ENCODE measurements at regions not wholly inside any gene's neighbourhood (a gene's known extent, or its start where the extent isn't known, plus 50 kb on each side); places are given as distances from the start of the nearest gene placed in this dataset.

GRCh38 chr13:106762708-106763107, 194.8 kb upstream of the ARGLU1 start:
- ChIA-PET CTCF (no interaction called here), POLR2A (no interaction called here)
- Mint-ChIP-seq H3K27me3 (no peaks in the 10 kb centered on the region), H3K9me3 (peaks cover 5% of the 10 kb centered on the region), H3K4me1 (ENCODE audit: low read depth) (no peaks in the 10 kb centered on the region), H3K27ac (no peak overlapping the region), H3K4me3 (no peak overlapping the region), H3K36me3 (no peaks in the 10 kb centered on the region)
- no peak for DNase-seq
- intact Hi-C loops (cut with micrococcal nuclease): no loop called here

- CTCF ChIA-PET: no interaction called here
These were observed 188.5 kb upstream of the ARGLU1 start for GRCh38 chr13:106756446-106756845.

GRCh38 chr13:106755542-106755941, 187.6 kb upstream of the ARGLU1 start:
- no peaks in the 10 kb centered on the region for H3K9me3 Mint-ChIP-seq
- H3K36me3 Mint-ChIP-seq: no peaks in the 10 kb centered on the region
- H3K27me3 Mint-ChIP-seq: peaks cover 14% of the 10 kb centered on the region
- no peak overlapping the region for H3K27ac Mint-ChIP-seq
- CTCF ChIA-PET: no interaction called here
- POLR2A ChIA-PET: no interaction called here
- no peak for DNase-seq
- no peak overlapping the region for H3K4me3 Mint-ChIP-seq
- intact Hi-C loops (cut with micrococcal nuclease): no loop called here
- peaks cover 2% of the 10 kb centered on the region for H3K4me1 Mint-ChIP-seq (ENCODE audit: low read depth)

More at GRCh38 chr13:106756446-106756845, 188.5 kb upstream of the ARGLU1 start:
- Mint-ChIP-seq H3K4me3 (no peak overlapping the region), H3K27me3 (peaks cover 14% of the 10 kb centered on the region), H3K27ac (no peak overlapping the region), H3K36me3 (no peaks in the 10 kb centered on the region), H3K9me3 (no peaks in the 10 kb centered on the region), H3K4me1 (ENCODE audit: low read depth) (peaks cover 2% of the 10 kb centered on the region)
- intact Hi-C loops (cut with micrococcal nuclease): no loop called here
- DNase-seq: no peak
- POLR2A ChIA-PET: no interaction called here

GRCh38 chr13:106753251-106753650, 185.3 kb upstream of the ARGLU1 start:
- H3K27ac Mint-ChIP-seq: no peak overlapping the region
- POLR2A ChIA-PET: no interaction called here
- peaks cover 2% of the 10 kb centered on the region for H3K4me1 Mint-ChIP-seq (ENCODE audit: low read depth)

GRCh38 chr13:106752584-106753170, 184.7 kb upstream of the ARGLU1 start:
- Mint-ChIP-seq H3K36me3 (no peaks in the 10 kb centered on the region), H3K27ac (no peak overlapping the region), H3K27me3 (peaks cover 14% of the 10 kb centered on the region), H3K4me1 (ENCODE audit: low read depth) (peaks cover 2% of the 10 kb centered on the region), H3K4me3 (no peak overlapping the region), H3K9me3 (no peaks in the 10 kb centered on the region)
- ChIA-PET POLR2A (no interaction called here), CTCF (no interaction called here)
- intact Hi-C loops (cut with micrococcal nuclease): no loop called here
- DNase-seq: no peak

More at GRCh38 chr13:106753251-106753650, 185.3 kb upstream of the ARGLU1 start:
- Mint-ChIP-seq H3K27me3 (peaks cover 14% of the 10 kb centered on the region), H3K36me3 (no peaks in the 10 kb centered on the region), H3K9me3 (no peaks in the 10 kb centered on the region), H3K4me3 (no peak overlapping the region)
- intact Hi-C loops (cut with micrococcal nuclease): no loop called here
- CTCF ChIA-PET: no interaction called here
- DNase-seq: no peak

- CTCF ChIA-PET: no interaction called here
- Mint-ChIP-seq H3K9me3 (no peaks in the 10 kb centered on the region), H3K36me3 (no peaks in the 10 kb centered on the region), H3K27ac (no peak overlapping the region), H3K27me3 (peaks cover 9% of the 10 kb centered on the region), H3K4me1 (ENCODE audit: low read depth) (peaks cover 2% of the 10 kb centered on the region), H3K4me3 (no peak overlapping the region)
- intact Hi-C loops (cut with micrococcal nuclease): no loop called here
- DNase-seq: no peak
- POLR2A ChIA-PET: no interaction called here
These were observed 180.8 kb upstream of the ARGLU1 start for GRCh38 chr13:106748785-106749184.

GRCh38 chr13:106744516-106744915, 176.6 kb upstream of the ARGLU1 start:
- H3K27me3 Mint-ChIP-seq: no peaks in the 10 kb centered on the region
- H3K36me3 Mint-ChIP-seq: no peaks in the 10 kb centered on the region
- intact Hi-C loops (cut with micrococcal nuclease): no loop called here
- H3K9me3 Mint-ChIP-seq: no peaks in the 10 kb centered on the region
- no peak overlapping the region for H3K4me3 Mint-ChIP-seq
- ChIA-PET POLR2A (no interaction called here), CTCF (no interaction called here)
- no peak for DNase-seq
- no peaks in the 10 kb centered on the region for H3K4me1 Mint-ChIP-seq (ENCODE audit: low read depth)
- H3K27ac Mint-ChIP-seq: no peak overlapping the region

- Mint-ChIP-seq H3K9me3 (no peaks in the 10 kb centered on the region), H3K27ac (no peak overlapping the region), H3K36me3 (no peaks in the 10 kb centered on the region), H3K27me3 (no peaks in the 10 kb centered on the region), H3K4me1 (ENCODE audit: low read depth) (no peaks in the 10 kb centered on the region), H3K4me3 (no peak overlapping the region)
- ChIA-PET CTCF (no interaction called here), POLR2A (no interaction called here)
- no peak for DNase-seq
- intact Hi-C loops (cut with micrococcal nuclease): no loop called here
These were observed 170.3 kb upstream of the ARGLU1 start for GRCh38 chr13:106738186-106738678.

- H3K27me3 Mint-ChIP-seq: peaks cover 4% of the 10 kb centered on the region
- intact Hi-C loops (cut with micrococcal nuclease): no loop called here
- CTCF ChIA-PET: no interaction called here
These were observed 169.0 kb upstream of the ARGLU1 start for GRCh38 chr13:106736941-106737340.

GRCh38 chr13:106734198-106734597, 166.3 kb upstream of the ARGLU1 start:
- Mint-ChIP-seq H3K27me3 (peaks cover 4% of the 10 kb centered on the region), H3K27ac (no peak overlapping the region), H3K4me1 (ENCODE audit: low read depth) (no peaks in the 10 kb centered on the region), H3K9me3 (no peaks in the 10 kb centered on the region), H3K4me3 (no peak overlapping the region), H3K36me3 (no peaks in the 10 kb centered on the region)
- no peak for DNase-seq
- ChIA-PET CTCF (no interaction called here), POLR2A (no interaction called here)
- intact Hi-C loops (cut with micrococcal nuclease): no loop called here

More at GRCh38 chr13:106736941-106737340, 169.0 kb upstream of the ARGLU1 start:
- Mint-ChIP-seq H3K36me3 (no peaks in the 10 kb centered on the region), H3K4me1 (ENCODE audit: low read depth) (no peaks in the 10 kb centered on the region), H3K9me3 (no peaks in the 10 kb centered on the region), H3K4me3 (no peak overlapping the region), H3K27ac (no peak overlapping the region)
- no peak for DNase-seq
- POLR2A ChIA-PET: no interaction called here

- no peaks in the 10 kb centered on the region for H3K27me3 Mint-ChIP-seq
- CTCF ChIA-PET: no interaction called here
- POLR2A ChIA-PET: no interaction called here
These were observed 155.1 kb upstream of the ARGLU1 start for GRCh38 chr13:106723036-106723435.

GRCh38 chr13:106722620-106723019, 154.7 kb upstream of the ARGLU1 start:
- Mint-ChIP-seq H3K27me3 (no peaks in the 10 kb centered on the region), H3K4me3 (no peak overlapping the region), H3K27ac (no peak overlapping the region), H3K9me3 (peaks cover 13% of the 10 kb centered on the region), H3K4me1 (ENCODE audit: low read depth) (no peaks in the 10 kb centered on the region), H3K36me3 (no peaks in the 10 kb centered on the region)
- no peak for DNase-seq
- CTCF ChIA-PET: no interaction called here
- intact Hi-C loops (cut with micrococcal nuclease): no loop called here
- POLR2A ChIA-PET: no interaction called here

More at GRCh38 chr13:106723036-106723435, 155.1 kb upstream of the ARGLU1 start:
- DNase-seq: no peak
- peaks cover 10% of the 10 kb centered on the region for H3K9me3 Mint-ChIP-seq
- H3K36me3 Mint-ChIP-seq: no peaks in the 10 kb centered on the region
- no peak overlapping the region for H3K4me3 Mint-ChIP-seq
- no peak overlapping the region for H3K27ac Mint-ChIP-seq
- no peaks in the 10 kb centered on the region for H3K4me1 Mint-ChIP-seq (ENCODE audit: low read depth)
- intact Hi-C loops (cut with micrococcal nuclease): no loop called here

GRCh38 chr13:106721599-106721998, 153.7 kb upstream of the ARGLU1 start:
- DNase-seq: no peak
- no peak overlapping the region for H3K4me3 Mint-ChIP-seq
- H3K27ac Mint-ChIP-seq: no peak overlapping the region
- H3K9me3 Mint-ChIP-seq: peaks cover 17% of the 10 kb centered on the region
- H3K27me3 Mint-ChIP-seq: no peaks in the 10 kb centered on the region
- H3K4me1 Mint-ChIP-seq (ENCODE audit: low read depth): no peaks in the 10 kb centered on the region
- CTCF ChIA-PET: no interaction called here
- intact Hi-C loops (cut with micrococcal nuclease): no loop called here
- POLR2A ChIA-PET: no interaction called here
- no peaks in the 10 kb centered on the region for H3K36me3 Mint-ChIP-seq

Data from activated CD4-positive, alpha-beta memory T cell treated with anti-CD3 and anti-CD28 coated beads for 36 hours (primary cell).